ENCODE measurements at regions not wholly inside any gene's neighbourhood (a gene's known extent, or its start where the extent isn't known, plus 50 kb on each side); places are given as distances from the start of the nearest gene placed in this dataset.

GRCh38 chr21:15195104-15195503 lies 130.3 kb upstream of the NRIP1 start:
- Mint-ChIP-seq H3K27ac (no peak overlapping the region), H3K9me3 (no peaks in the 10 kb centered on the region), H3K36me3 (no peaks in the 10 kb centered on the region), H3K4me1 (no peaks in the 10 kb centered on the region), H3K27me3 (no peaks in the 10 kb centered on the region), H3K4me3 (no peak overlapping the region)
- no peak for DNase-seq
- ATAC-seq (ENCODE audit: low read depth in 2 of 2): no peak
- Histone ChIP-seq H3K27me3 (ENCODE audit: control insufficient read depth, insufficient read depth, low read length) (no peaks in the 10 kb centered on the region), H3K4me3 (ENCODE audit: low read depth, low read length) (no peak overlapping the region), H3K9me3 (ENCODE audit: control insufficient read depth in 2 of 2, low read length in 2 of 2) (no peaks in the 10 kb centered on the region), H3K4me1 (ENCODE audit: control insufficient read depth, insufficient read depth, low read length, poor library complexity, severe bottlenecking) (no peaks in the 10 kb centered on the region), H3K27ac (ENCODE audit: insufficient read depth, low read length, poor library complexity, severe bottlenecking) (no peak overlapping the region), H3K36me3 (ENCODE audit: control insufficient read depth, insufficient read depth, low read length) (no peaks in the 10 kb centered on the region)

GRCh38 chr21:15195768-15196167 lies 131.0 kb upstream of the NRIP1 start:
- Mint-ChIP-seq H3K27ac (no peak overlapping the region), H3K9me3 (no peaks in the 10 kb centered on the region), H3K4me1 (no peaks in the 10 kb centered on the region), H3K36me3 (no peaks in the 10 kb centered on the region), H3K27me3 (no peaks in the 10 kb centered on the region), H3K4me3 (no peak overlapping the region)
- no peak overlapping the region for H3K27ac ChIP-seq (ENCODE audit: insufficient read depth, low read length, poor library complexity, severe bottlenecking)
- H3K9me3 ChIP-seq (ENCODE audit: control insufficient read depth in 2 of 2, low read length in 2 of 2): no peaks in the 10 kb centered on the region
- DNase-seq: no peak
- no peaks in the 10 kb centered on the region for H3K27me3 ChIP-seq (ENCODE audit: control insufficient read depth, insufficient read depth, low read length)
- no peaks in the 10 kb centered on the region for H3K36me3 ChIP-seq (ENCODE audit: control insufficient read depth, insufficient read depth, low read length)
- no peak overlapping the region for H3K4me3 ChIP-seq (ENCODE audit: low read depth, low read length)
- H3K4me1 ChIP-seq (ENCODE audit: control insufficient read depth, insufficient read depth, low read length, poor library complexity, severe bottlenecking): no peaks in the 10 kb centered on the region
- ATAC-seq (ENCODE audit: low read depth in 2 of 2): no peak

- H3K36me3 Mint-ChIP-seq: no peaks in the 10 kb centered on the region
- Histone ChIP-seq H3K4me3 (ENCODE audit: low read depth, low read length) (no peak overlapping the region), H3K4me1 (ENCODE audit: control insufficient read depth, insufficient read depth, low read length, poor library complexity, severe bottlenecking) (no peaks in the 10 kb centered on the region), H3K27me3 (ENCODE audit: control insufficient read depth, insufficient read depth, low read length) (no peaks in the 10 kb centered on the region), H3K36me3 (ENCODE audit: control insufficient read depth, insufficient read depth, low read length) (no peaks in the 10 kb centered on the region), H3K9me3 (ENCODE audit: control insufficient read depth in 2 of 2, low read length in 2 of 2) (no peaks in the 10 kb centered on the region), H3K27ac (ENCODE audit: insufficient read depth, low read length, poor library complexity, severe bottlenecking) (no peak overlapping the region)
- no peak overlapping the region for H3K27ac Mint-ChIP-seq
- no peaks in the 10 kb centered on the region for H3K4me1 Mint-ChIP-seq
- ATAC-seq (ENCODE audit: low read depth in 2 of 2) (no peak), DNase-seq (no peak)
- H3K9me3 Mint-ChIP-seq: no peaks in the 10 kb centered on the region
- H3K27me3 Mint-ChIP-seq: no peaks in the 10 kb centered on the region
- H3K4me3 Mint-ChIP-seq: no peak overlapping the region
These were observed 132.9 kb upstream of the NRIP1 start for GRCh38 chr21:15197696-15198095.

GRCh38 chr21:15199414-15200383 lies 134.9 kb upstream of the NRIP1 start:
- Mint-ChIP-seq H3K9me3 (no peaks in the 10 kb centered on the region), H3K27ac (no peak overlapping the region), H3K4me3 (no peak overlapping the region), H3K27me3 (no peaks in the 10 kb centered on the region), H3K4me1 (no peaks in the 10 kb centered on the region), H3K36me3 (no peaks in the 10 kb centered on the region)
- H3K4me1 ChIP-seq (ENCODE audit: control insufficient read depth, insufficient read depth, low read length, poor library complexity, severe bottlenecking): no peaks in the 10 kb centered on the region
- no peaks in the 10 kb centered on the region for H3K9me3 ChIP-seq (ENCODE audit: control insufficient read depth in 2 of 2, low read length in 2 of 2)
- DNase-seq (no peak), ATAC-seq (ENCODE audit: low read depth in 2 of 2) (no peak)
- H3K4me3 ChIP-seq (ENCODE audit: low read depth, low read length): no peak overlapping the region
- H3K27me3 ChIP-seq (ENCODE audit: control insufficient read depth, insufficient read depth, low read length): no peaks in the 10 kb centered on the region
- no peaks in the 10 kb centered on the region for H3K36me3 ChIP-seq (ENCODE audit: control insufficient read depth, insufficient read depth, low read length)
- no peak overlapping the region for H3K27ac ChIP-seq (ENCODE audit: insufficient read depth, low read length, poor library complexity, severe bottlenecking)

- Mint-ChIP-seq H3K4me1 (no peaks in the 10 kb centered on the region), H3K4me3 (no peak overlapping the region), H3K36me3 (no peaks in the 10 kb centered on the region), H3K27me3 (peaks cover 5% of the 10 kb centered on the region), H3K27ac (no peak overlapping the region), H3K9me3 (no peaks in the 10 kb centered on the region)
- H3K4me1 ChIP-seq (ENCODE audit: control insufficient read depth, insufficient read depth, low read length, poor library complexity, severe bottlenecking): no peaks in the 10 kb centered on the region
- H3K27me3 ChIP-seq (ENCODE audit: control insufficient read depth, insufficient read depth, low read length): peaks cover 2% of the 10 kb centered on the region
- ATAC-seq (ENCODE audit: low read depth in 2 of 2) (no peak), DNase-seq (no peak)
- H3K9me3 ChIP-seq (ENCODE audit: control insufficient read depth in 2 of 2, low read length in 2 of 2): no peaks in the 10 kb centered on the region
- H3K36me3 ChIP-seq (ENCODE audit: control insufficient read depth, insufficient read depth, low read length): no peaks in the 10 kb centered on the region
- no peak overlapping the region for H3K4me3 ChIP-seq (ENCODE audit: low read depth, low read length)
- H3K27ac ChIP-seq (ENCODE audit: insufficient read depth, low read length, poor library complexity, severe bottlenecking): no peak overlapping the region
These were observed 138.9 kb upstream of the NRIP1 start for GRCh38 chr21:15203740-15204139.

- no peaks in the 10 kb centered on the region for H3K9me3 ChIP-seq (ENCODE audit: control insufficient read depth in 2 of 2, low read length in 2 of 2)
- Mint-ChIP-seq H3K36me3 (no peaks in the 10 kb centered on the region), H3K4me1 (no peaks in the 10 kb centered on the region), H3K4me3 (no peak overlapping the region), H3K27me3 (peaks cover 5% of the 10 kb centered on the region), H3K9me3 (no peaks in the 10 kb centered on the region), H3K27ac (no peak overlapping the region)
- ATAC-seq (ENCODE audit: low read depth in 2 of 2) (no peak), DNase-seq (no peak)
- H3K4me1 ChIP-seq (ENCODE audit: control insufficient read depth, insufficient read depth, low read length, poor library complexity, severe bottlenecking): no peaks in the 10 kb centered on the region
- H3K27ac ChIP-seq (ENCODE audit: insufficient read depth, low read length, poor library complexity, severe bottlenecking): no peak overlapping the region
- no peak overlapping the region for H3K4me3 ChIP-seq (ENCODE audit: low read depth, low read length)
- H3K27me3 ChIP-seq (ENCODE audit: control insufficient read depth, insufficient read depth, low read length): peaks cover 2% of the 10 kb centered on the region
- H3K36me3 ChIP-seq (ENCODE audit: control insufficient read depth, insufficient read depth, low read length): no peaks in the 10 kb centered on the region
These were observed 139.6 kb upstream of the NRIP1 start for GRCh38 chr21:15204140-15204969.

- H3K27ac ChIP-seq (ENCODE audit: insufficient read depth, low read length, poor library complexity, severe bottlenecking): no peak overlapping the region
- ATAC-seq (ENCODE audit: low read depth in 2 of 2) (no peak), DNase-seq (no peak)
- Mint-ChIP-seq H3K4me3 (no peak overlapping the region), H3K4me1 (no peaks in the 10 kb centered on the region), H3K27me3 (peaks cover 5% of the 10 kb centered on the region), H3K36me3 (no peaks in the 10 kb centered on the region), H3K9me3 (no peaks in the 10 kb centered on the region), H3K27ac (no peak overlapping the region)
- H3K4me3 ChIP-seq (ENCODE audit: low read depth, low read length): no peak overlapping the region
- peaks cover 2% of the 10 kb centered on the region for H3K27me3 ChIP-seq (ENCODE audit: control insufficient read depth, insufficient read depth, low read length)
- H3K36me3 ChIP-seq (ENCODE audit: control insufficient read depth, insufficient read depth, low read length): no peaks in the 10 kb centered on the region
- no peaks in the 10 kb centered on the region for H3K9me3 ChIP-seq (ENCODE audit: control insufficient read depth in 2 of 2, low read length in 2 of 2)
- H3K4me1 ChIP-seq (ENCODE audit: control insufficient read depth, insufficient read depth, low read length, poor library complexity, severe bottlenecking): no peaks in the 10 kb centered on the region
These were observed 140.1 kb upstream of the NRIP1 start for GRCh38 chr21:15204970-15205286.

Data from CD4-positive, CD25-positive, alpha-beta regulatory T cell (primary cell).